NB4 (cell line): ENCODE measurements at regions not wholly inside any gene's neighbourhood (a gene's known extent, or its start where the extent isn't known, plus 50 kb on each side); places are given as distances from the start of the nearest gene placed in this dataset.

Experiments
- DNase-seq: peaks from one replicate; pipeline ENCODE4 v3.0.0; 2010; ENCODE audit warnings: low read depth
- H3K4me3 ChIP-seq: one replicate; pipeline ENCODE4 v1.5.1; 2011; ENCODE audit warnings: mild to moderate bottlenecking, low read depth, low read length, moderate library complexity
- MAX ChIP-seq: IDR thresholded peaks from 2 replicates; pipeline ENCODE4 v1.6.1; 2011; ENCODE audit warnings: low read depth, low read length
- MYC ChIP-seq: IDR thresholded peaks from 2 replicates; pipeline ENCODE4 v1.6.1; 2011; ENCODE audit warnings: low read depth, low read length
- POLR2A ChIP-seq: IDR thresholded peaks from 2 replicates; pipeline ENCODE4 v1.6.1; 2011; ENCODE audit warnings: mild to moderate bottlenecking; ENCODE audit not compliant: insufficient read length; ENCODE audit errors: extremely low read depth
- TF ChIP-seq, protein P1 (sequence below): IDR thresholded peaks from one replicate; pipeline ENCODE4 v1.5.1; 2012; ENCODE audit warnings: low read depth, low read length

DNA sequence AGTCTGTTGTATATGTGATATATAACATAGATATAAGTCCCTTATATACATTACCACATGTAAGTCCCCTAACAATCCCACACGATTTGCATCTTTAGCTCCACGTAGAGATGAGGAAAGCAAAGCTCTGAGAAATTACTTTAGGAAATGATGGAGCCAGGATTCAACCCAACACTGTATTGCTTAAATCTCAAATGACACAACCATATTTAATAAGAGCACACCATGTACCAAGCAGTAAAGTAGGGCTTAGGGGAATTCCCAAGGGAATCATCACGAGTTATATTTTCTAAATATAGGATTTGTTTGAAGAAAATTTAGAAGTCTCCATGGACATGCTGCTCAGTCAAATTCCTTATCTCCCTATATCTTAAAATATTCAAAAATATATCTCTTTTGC, 61.3 kb upstream of the POMP start:
- DNase-seq: no peak
- H3K4me3 ChIP-seq: no peak overlapping the region
- TF ChIP-seq MYC: no peak
- TF ChIP-seq, protein P1, sequence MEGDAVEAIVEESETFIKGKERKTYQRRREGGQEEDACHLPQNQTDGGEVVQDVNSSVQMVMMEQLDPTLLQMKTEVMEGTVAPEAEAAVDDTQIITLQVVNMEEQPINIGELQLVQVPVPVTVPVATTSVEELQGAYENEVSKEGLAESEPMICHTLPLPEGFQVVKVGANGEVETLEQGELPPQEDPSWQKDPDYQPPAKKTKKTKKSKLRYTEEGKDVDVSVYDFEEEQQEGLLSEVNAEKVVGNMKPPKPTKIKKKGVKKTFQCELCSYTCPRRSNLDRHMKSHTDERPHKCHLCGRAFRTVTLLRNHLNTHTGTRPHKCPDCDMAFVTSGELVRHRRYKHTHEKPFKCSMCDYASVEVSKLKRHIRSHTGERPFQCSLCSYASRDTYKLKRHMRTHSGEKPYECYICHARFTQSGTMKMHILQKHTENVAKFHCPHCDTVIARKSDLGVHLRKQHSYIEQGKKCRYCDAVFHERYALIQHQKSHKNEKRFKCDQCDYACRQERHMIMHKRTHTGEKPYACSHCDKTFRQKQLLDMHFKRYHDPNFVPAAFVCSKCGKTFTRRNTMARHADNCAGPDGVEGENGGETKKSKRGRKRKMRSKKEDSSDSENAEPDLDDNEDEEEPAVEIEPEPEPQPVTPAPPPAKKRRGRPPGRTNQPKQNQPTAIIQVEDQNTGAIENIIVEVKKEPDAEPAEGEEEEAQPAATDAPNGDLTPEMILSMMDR: no peak
- TF ChIP-seq MAX: no peak
- TF ChIP-seq POLR2A: no peak

DNA sequence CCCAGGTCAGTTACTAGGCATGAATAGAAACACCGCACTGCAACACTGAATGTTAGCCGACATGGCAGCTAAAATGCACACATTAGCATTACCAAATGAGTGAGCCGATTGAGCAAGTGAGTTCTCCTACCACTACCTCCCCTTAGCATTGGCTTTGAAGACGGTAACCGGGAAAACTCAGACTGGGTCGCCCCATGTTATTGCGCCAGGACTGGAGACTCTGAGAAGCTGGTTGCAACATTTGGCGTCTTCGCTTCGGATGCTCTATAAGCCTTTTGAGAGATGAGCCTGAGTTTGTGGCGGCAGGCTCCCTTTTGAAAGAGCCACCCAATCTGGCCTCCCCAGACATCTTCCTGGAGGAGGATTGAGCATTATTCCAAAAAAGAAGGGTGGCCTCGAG, 68.5 kb upstream of the POMP start:
- no peak overlapping the region for H3K4me3 ChIP-seq
- peak; percentile 85 for DNase-seq
- TF ChIP-seq, protein P1: no peak
- TF ChIP-seq MYC (no peak), POLR2A (no peak), MAX (no peak)

GRCh38 chr13:28588296-28588695, 70.6 kb upstream of the POMP start:
- H3K4me3 ChIP-seq: no peak overlapping the region
- DNase-seq: no peak
- TF ChIP-seq MAX: no peak
- TF ChIP-seq MYC: no peak
- TF ChIP-seq, protein P1: no peak
- TF ChIP-seq POLR2A: no peak

DNA sequence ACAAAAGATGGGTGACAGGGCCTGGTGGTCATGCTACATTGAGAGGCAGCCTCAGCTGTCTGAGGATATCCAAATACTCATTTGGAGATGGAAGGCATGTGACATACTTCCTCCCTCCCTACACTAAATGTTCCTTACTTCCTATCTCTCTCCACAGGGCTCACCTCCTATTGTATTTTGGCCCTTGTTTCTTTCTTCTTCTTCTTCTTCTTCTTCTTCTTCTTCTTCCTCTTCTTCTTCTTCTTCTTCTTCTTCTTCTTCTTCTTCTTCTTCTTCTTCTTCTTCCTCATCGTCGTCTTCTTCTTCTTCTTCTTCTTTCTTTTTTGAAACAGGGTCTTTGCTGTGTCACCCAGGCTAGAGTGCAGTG, 71.8 kb upstream of the POMP start:
- TF ChIP-seq MYC (no peak), MAX (no peak), POLR2A (no peak)
- TF ChIP-seq, protein P1: no peak
- H3K4me3 ChIP-seq: no peak overlapping the region
- DNase-seq: no peak

GRCh38 chr13:28586439-28587173, 72.3 kb upstream of the POMP start:
- DNase-seq: no peak
- no peak for TF ChIP-seq MAX
- no peak for TF ChIP-seq MYC
- TF ChIP-seq, protein P1: no peak
- no peak for TF ChIP-seq POLR2A
- no peak overlapping the region for H3K4me3 ChIP-seq

DNA sequence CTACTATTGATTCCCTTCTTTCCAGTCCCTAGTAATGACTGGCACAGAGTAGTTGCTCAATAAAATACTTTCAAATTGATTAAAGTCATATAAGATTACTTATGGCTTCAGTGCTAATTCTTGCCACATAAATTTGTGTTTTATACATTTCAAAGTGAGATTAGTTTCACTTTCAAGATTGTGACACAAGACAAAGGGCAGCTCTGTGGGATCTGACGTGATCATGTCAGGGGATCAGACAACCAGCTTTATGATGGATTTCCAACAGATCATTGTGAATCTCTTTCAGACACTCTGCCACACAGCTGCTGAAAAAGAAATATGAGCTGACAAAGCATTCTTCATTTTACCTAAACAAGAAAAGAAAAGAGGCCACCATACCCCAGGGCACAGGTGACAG, 73.4 kb upstream of the POMP start:
- TF ChIP-seq, protein P1: no peak
- TF ChIP-seq POLR2A (no peak), MAX (no peak), MYC (no peak)
- no peak for DNase-seq
- no peak overlapping the region for H3K4me3 ChIP-seq
